H9 (cell line): ENCODE measurements at regions not wholly inside any gene's neighbourhood (a gene's known extent, or its start where the extent isn't known, plus 50 kb on each side); places are given as distances from the start of the nearest gene placed in this dataset.

ENCODE experiments used
- DNase-seq: peaks from one replicate; pipeline ENCODE4 v3.0.0-alpha.2; 2017
- H2AFZ ChIP-seq: one replicate; pipeline ENCODE4 v1.6.1; 2013; ENCODE audit warnings: mild to moderate bottlenecking, low read length, control low read depth, moderate library complexity
- H2AK5ac ChIP-seq: 2 replicates; pipeline ENCODE4 v1.6.1; 2013; ENCODE audit warnings: low read length, control low read depth, mixed read lengths; ENCODE audit not compliant: insufficient read length
- H2BK120ac ChIP-seq: one replicate; pipeline ENCODE4 v1.6.1; 2013; ENCODE audit warnings: low read depth, mild to moderate bottlenecking, low read length, control low read depth, inconsistent platforms; ENCODE audit not compliant: poor library complexity, severe bottlenecking
- H2BK12ac ChIP-seq: 2 replicates; pipeline ENCODE4 v1.6.1; 2013; ENCODE audit warnings: low read length, control low read depth, mixed read lengths, low read depth; ENCODE audit not compliant: insufficient read length
- H2BK15ac ChIP-seq: 2 replicates; pipeline ENCODE4 v1.6.1; 2013; ENCODE audit warnings: low read depth, low read length, control low read depth
- H2BK20ac ChIP-seq: one replicate; pipeline ENCODE4 v1.6.1; 2013; ENCODE audit warnings: low read depth, mild to moderate bottlenecking, low read length, control low read depth, inconsistent platforms; ENCODE audit not compliant: poor library complexity, severe bottlenecking
- H2BK5ac ChIP-seq: 2 replicates; pipeline ENCODE4 v1.6.1; 2013; ENCODE audit warnings: low read length, control low read depth, mixed read lengths; ENCODE audit not compliant: insufficient read length
- H3K14ac ChIP-seq: 2 replicates; pipeline ENCODE4 v1.6.1; 2013; ENCODE audit warnings: low read length, control low read depth; ENCODE audit not compliant: insufficient read depth
- H3K18ac ChIP-seq: 2 replicates; pipeline ENCODE4 v1.6.1; 2013; ENCODE audit warnings: low read depth, mild to moderate bottlenecking, mixed read lengths, low read length, control low read depth; ENCODE audit not compliant: insufficient read length
- H3K23ac ChIP-seq: 2 replicates; pipeline ENCODE4 v1.6.1; 2013; ENCODE audit warnings: low read length, control low read depth, mixed read lengths, low read depth; ENCODE audit not compliant: insufficient read length
- H3K23me2 ChIP-seq: 2 replicates; pipeline ENCODE4 v1.6.1; 2013; ENCODE audit warnings: low read depth, mild to moderate bottlenecking, mixed read lengths, low read length, control low read depth; ENCODE audit not compliant: insufficient read length, poor library complexity, severe bottlenecking
- H3K27ac ChIP-seq: 2 replicates; pipeline ENCODE4 v1.5.1; 2013; ENCODE audit warnings: low read length, control low read depth, mixed read lengths, low read depth; ENCODE audit not compliant: insufficient read length
- H3K27me3 ChIP-seq: 2 replicates; pipeline ENCODE4 v1.6.1; 2013; ENCODE audit warnings: low read length, control low read depth, inconsistent platforms; ENCODE audit not compliant: insufficient read depth
- H3K4ac ChIP-seq: 2 replicates; pipeline ENCODE4 v1.6.1; 2013; ENCODE audit warnings: low read depth, mild to moderate bottlenecking, control low read depth, inconsistent platforms, low read length, moderate library complexity
- H3K4me1 ChIP-seq: 2 replicates; pipeline ENCODE4 v1.6.1; 2013; ENCODE audit warnings: low read length, control low read depth, inconsistent platforms; ENCODE audit not compliant: insufficient read depth
- H3K4me2 ChIP-seq: 2 replicates; pipeline ENCODE4 v1.6.1; 2013; ENCODE audit warnings: low read length, control low read depth, mixed read lengths; ENCODE audit not compliant: insufficient read length, insufficient read depth
- H3K56ac ChIP-seq: 2 replicates; pipeline ENCODE4 v1.6.1; 2013; ENCODE audit warnings: low read depth, mild to moderate bottlenecking, mixed read lengths, low read length, control low read depth; ENCODE audit not compliant: insufficient read length
- H3K79me1 ChIP-seq: 2 replicates; pipeline ENCODE4 v1.6.1; 2013; ENCODE audit warnings: low read depth, mild to moderate bottlenecking, moderate library complexity, low read length, control low read depth, inconsistent platforms; ENCODE audit not compliant: insufficient read depth, poor library complexity, severe bottlenecking
- H3K79me2 ChIP-seq: 2 replicates; pipeline ENCODE4 v1.6.1; 2013; ENCODE audit warnings: low read length, control low read depth, inconsistent platforms; ENCODE audit not compliant: insufficient read depth
- H3K9ac ChIP-seq: 2 replicates; pipeline ENCODE4 v1.6.1; 2013; ENCODE audit warnings: low read length, control low read depth, mixed read lengths; ENCODE audit not compliant: insufficient read length; ENCODE audit errors: extremely low read depth
- H3K9me3 ChIP-seq: one replicate; pipeline ENCODE4 v1.6.1; 2013; ENCODE audit warnings: low read depth, low read length, inconsistent platforms; ENCODE audit not compliant: control insufficient read depth
- H3T11ph ChIP-seq: one replicate; pipeline ENCODE4 v1.6.1; 2013; ENCODE audit warnings: mild to moderate bottlenecking, low read length, control low read depth, inconsistent platforms
- H4K20me1 ChIP-seq: one replicate; pipeline ENCODE4 v1.6.1; 2013; ENCODE audit not compliant: control insufficient read depth, insufficient read length, insufficient read depth
- H4K5ac ChIP-seq: 2 replicates; pipeline ENCODE4 v1.6.1; 2013; ENCODE audit warnings: low read depth, mild to moderate bottlenecking, mixed read lengths, low read length, control low read depth; ENCODE audit not compliant: insufficient read length
- H4K8ac ChIP-seq: replicated peaks from 2 replicates; pipeline ENCODE4 v1.6.1; 2013; ENCODE audit warnings: low read length, control low read depth, mixed read lengths, low read depth; ENCODE audit not compliant: insufficient read length
- H4K91ac ChIP-seq: 2 replicates; pipeline ENCODE4 v1.6.1; 2013; ENCODE audit warnings: low read depth, mild to moderate bottlenecking, moderate library complexity, mixed read lengths, low read length, control low read depth; ENCODE audit not compliant: insufficient read length
- H3K27ac Mint-ChIP-seq, 3 experiments: 2 replicates in 2 of 3; 3 replicates in 1 of 3; pipeline ENCODE4 v1.8.0; 2020 to 2021; ENCODE audit warnings: mixed read lengths in 3 of 3, mild to moderate bottlenecking in 1 of 3, moderate library complexity in 1 of 3
- H3K27me3 Mint-ChIP-seq: 2 replicates; pipeline ENCODE4 v1.8.0; 2021; ENCODE audit warnings: low read depth, mild to moderate bottlenecking, moderate library complexity, mixed read lengths
- H3K36me3 Mint-ChIP-seq, 3 experiments: 2 replicates in 2 of 3; 3 replicates in 1 of 3; pipeline ENCODE4 v1.8.0; 2020 to 2021; ENCODE audit warnings: low read depth in 3 of 3, mixed read lengths in 3 of 3; ENCODE audit not compliant: insufficient read depth in 1 of 3
- H3K4me1 Mint-ChIP-seq, 2 experiments: 2 replicates each; pipeline ENCODE4 v1.8.0; 2020; ENCODE audit warnings: mixed read lengths in 2 of 2
- H3K4me3 Mint-ChIP-seq, 2 experiments: 2 replicates in 1 of 2; 3 replicates in 1 of 2; pipeline ENCODE4 v1.8.0; 2020 to 2021; ENCODE audit warnings: mild to moderate bottlenecking in 2 of 2, mixed read lengths in 2 of 2, moderate library complexity in 1 of 2
- H3K9me3 Mint-ChIP-seq, 2 experiments: 2 replicates in 1 of 2; 3 replicates in 1 of 2; pipeline ENCODE4 v1.8.0; 2020; ENCODE audit warnings: mild to moderate bottlenecking in 2 of 2, mixed read lengths in 2 of 2, moderate library complexity in 1 of 2
- WGBS: extraction: QIAGEN DNeasy Blood & Tissue Kit; methylation state at CpG from one replicate; pipeline ENCODE4 v1.1.7; 2013; ENCODE audit warnings: missing lambda C conversion rate, low lambda C conversion rate, mixed read lengths; ENCODE audit not compliant: insufficient read length; ENCODE audit errors: extremely low coverage; 5-methylcytosine and 5-hydroxymethylcytosine counted together
- TF ChIP-seq, protein P1 (sequence below): fragments of 200-600 bp; sonication (generic); conservative IDR thresholded peaks from 3 replicates; pipeline ENCODE4 v1.8.0; 2021; ENCODE audit warnings: antibody characterized with exemption, mild to moderate bottlenecking

DNA sequence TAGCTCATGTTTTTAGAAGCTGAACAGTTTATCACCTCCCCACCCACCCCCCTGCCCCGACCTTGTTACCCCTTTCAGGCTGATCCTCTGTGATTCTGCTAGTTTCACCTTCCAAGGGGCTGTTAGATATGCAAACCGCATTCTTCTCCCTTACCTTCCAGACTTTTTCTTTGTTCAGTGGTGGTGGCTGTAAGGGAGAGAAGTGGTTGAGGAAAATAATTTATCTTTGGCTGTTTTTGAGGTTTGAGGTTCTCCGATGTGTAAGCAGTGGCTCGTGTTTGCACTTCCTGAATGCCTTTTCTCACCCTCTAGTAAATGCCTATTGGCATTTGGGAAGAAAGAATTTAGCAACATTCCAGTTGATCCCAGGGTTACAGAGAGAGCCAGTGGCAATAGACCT, 69.4 kb upstream of the KCNG1 start:
- H3K27ac Mint-ChIP-seq: peak overlapping the region in 1 of 3 experiments; percentile 4; a peak in 2 of 7 replicates
- H3K9ac ChIP-seq: no peak overlapping the region

More for the DNA sequence above, 69.4 kb upstream of the KCNG1 start:
- DNase-seq: no peak
- Mint-ChIP-seq H3K27me3 (peaks cover 10% of the 10 kb centered on the region), H3K36me3 (no peaks in the 10 kb centered on the region; a peak in 1 of 7 replicates), H3K9me3 (no peaks in the 10 kb centered on the region; a peak in 3 of 5 replicates), H3K4me1 (peaks cover 28 to 41% of the 10 kb centered on the region in 2 experiments), H3K4me3 (peak overlapping the region in 1 of 2 experiments; percentile 10; a peak in 1 of 5 replicates)
- no peak overlapping the region for H3K4ac ChIP-seq
- H3K27ac ChIP-seq: no peak overlapping the region
- peak overlapping the region; percentile 57 for H2AFZ ChIP-seq
- H2BK15ac ChIP-seq: no peak overlapping the region
- H3K23me2 ChIP-seq: no peaks in the 10 kb centered on the region
- no peaks in the 10 kb centered on the region for H4K20me1 ChIP-seq
- H2AK5ac ChIP-seq: no peak overlapping the region
- H4K8ac ChIP-seq: no peak overlapping the region
- TF ChIP-seq, protein P1, sequence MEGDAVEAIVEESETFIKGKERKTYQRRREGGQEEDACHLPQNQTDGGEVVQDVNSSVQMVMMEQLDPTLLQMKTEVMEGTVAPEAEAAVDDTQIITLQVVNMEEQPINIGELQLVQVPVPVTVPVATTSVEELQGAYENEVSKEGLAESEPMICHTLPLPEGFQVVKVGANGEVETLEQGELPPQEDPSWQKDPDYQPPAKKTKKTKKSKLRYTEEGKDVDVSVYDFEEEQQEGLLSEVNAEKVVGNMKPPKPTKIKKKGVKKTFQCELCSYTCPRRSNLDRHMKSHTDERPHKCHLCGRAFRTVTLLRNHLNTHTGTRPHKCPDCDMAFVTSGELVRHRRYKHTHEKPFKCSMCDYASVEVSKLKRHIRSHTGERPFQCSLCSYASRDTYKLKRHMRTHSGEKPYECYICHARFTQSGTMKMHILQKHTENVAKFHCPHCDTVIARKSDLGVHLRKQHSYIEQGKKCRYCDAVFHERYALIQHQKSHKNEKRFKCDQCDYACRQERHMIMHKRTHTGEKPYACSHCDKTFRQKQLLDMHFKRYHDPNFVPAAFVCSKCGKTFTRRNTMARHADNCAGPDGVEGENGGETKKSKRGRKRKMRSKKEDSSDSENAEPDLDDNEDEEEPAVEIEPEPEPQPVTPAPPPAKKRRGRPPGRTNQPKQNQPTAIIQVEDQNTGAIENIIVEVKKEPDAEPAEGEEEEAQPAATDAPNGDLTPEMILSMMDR: no peak
- no peak overlapping the region for H4K5ac ChIP-seq
- no peaks in the 10 kb centered on the region for H3K4me1 ChIP-seq
- H2BK120ac ChIP-seq: no peak overlapping the region
- no peak overlapping the region for H3K23ac ChIP-seq
- no peaks in the 10 kb centered on the region for H3K27me3 ChIP-seq
- H3T11ph ChIP-seq: no peak overlapping the region
- no peak overlapping the region for H3K18ac ChIP-seq
- no peak overlapping the region for H2BK20ac ChIP-seq
- no peaks in the 10 kb centered on the region for H3K79me1 ChIP-seq
- peak overlapping the region; percentile 10 for H2BK12ac ChIP-seq
- no peak overlapping the region for H2BK5ac ChIP-seq
- H3K4me2 ChIP-seq: peak overlapping the region; percentile 44
- no CpG with 5 or more reads among the region's 4 CpGs for WGBS
- no peaks in the 10 kb centered on the region for H3K9me3 ChIP-seq
- H3K56ac ChIP-seq: no peak overlapping the region
- no peak overlapping the region for H4K91ac ChIP-seq
- peak overlapping the region; percentile 39; the same call in 1 of the 2 replicates for H3K14ac ChIP-seq
- H3K79me2 ChIP-seq: no peaks in the 10 kb centered on the region
